Skeletal muscle satellite cell (primary cell): ENCODE measurements at regions not wholly inside any gene's neighbourhood (a gene's known extent, or its start where the extent isn't known, plus 50 kb on each side); places are given as distances from the start of the nearest gene placed in this dataset.

ENCODE experiments used
- H3K27me3 ChIP-seq: 2 replicates; pipeline ENCODE4 v1.7.0; 2013; ENCODE audit warnings: low read length; ENCODE audit not compliant: control insufficient read depth, insufficient read depth
- H3K36me3 ChIP-seq: 2 replicates; pipeline ENCODE4 v1.7.0; 2013; ENCODE audit warnings: mild to moderate bottlenecking, control low read depth, low read length; ENCODE audit not compliant: insufficient read depth
- H3K4me1 ChIP-seq: 2 replicates; pipeline ENCODE4 v1.7.0; 2013; ENCODE audit warnings: low read length; ENCODE audit not compliant: control insufficient read depth, insufficient read depth
- H3K4me2 ChIP-seq: 2 replicates; pipeline ENCODE4 v1.7.0; 2013; ENCODE audit warnings: mild to moderate bottlenecking, low read length
- H3K4me3 ChIP-seq: 2 replicates; pipeline ENCODE4 v1.7.0; 2013; ENCODE audit warnings: low read length
- H3K9ac ChIP-seq: 2 replicates; pipeline ENCODE4 v1.7.0; 2013; ENCODE audit warnings: mild to moderate bottlenecking, low read depth, low read length, moderate library complexity
- H3K9me3 ChIP-seq: replicated peaks from 2 replicates; pipeline ENCODE4 v1.7.0; 2013; ENCODE audit warnings: mild to moderate bottlenecking, control low read depth, low read length

- Histone ChIP-seq H3K9ac (no peak overlapping the region), H3K36me3 (no peaks in the 10 kb centered on the region), H3K4me1 (no peaks in the 10 kb centered on the region), H3K4me2 (no peak overlapping the region), H3K27me3 (peaks cover 46% of the 10 kb centered on the region), H3K4me3 (no peak overlapping the region), H3K9me3 (no peaks in the 10 kb centered on the region)
Measured at GRCh38 chr13:26836626-26837025, 76.0 kb upstream of the GPR12 start.

DNA sequence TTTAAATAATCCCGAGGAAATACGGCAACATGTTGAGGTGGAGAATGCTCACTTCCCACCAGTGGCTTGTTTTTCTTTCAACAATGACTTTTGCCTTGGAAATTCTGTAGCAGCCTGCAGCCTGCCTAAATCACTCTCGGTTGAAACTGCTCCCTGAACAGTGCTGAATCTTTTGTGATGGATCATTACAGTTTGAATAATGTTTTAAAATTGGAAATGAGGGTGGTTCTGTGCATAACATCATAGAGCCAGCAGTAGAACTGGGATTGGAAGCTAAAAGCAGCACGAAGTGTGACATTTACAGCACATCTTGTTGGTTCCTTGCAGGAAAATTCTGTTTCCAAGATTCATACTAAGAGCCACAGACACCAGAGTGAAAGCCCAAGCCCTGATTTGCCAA is 74.1 kb upstream of the GPR12 start:
- H3K9ac ChIP-seq, result no peak overlapping the region
- H3K4me1 ChIP-seq, result no peaks in the 10 kb centered on the region
- H3K36me3 ChIP-seq, result no peaks in the 10 kb centered on the region
- H3K4me2 ChIP-seq, result no peak overlapping the region
- no peak overlapping the region for H3K4me3 ChIP-seq
- no peaks in the 10 kb centered on the region for H3K9me3 ChIP-seq
- peaks cover 29% of the 10 kb centered on the region for H3K27me3 ChIP-seq

- no peaks in the 10 kb centered on the region for H3K9me3 ChIP-seq
- H3K36me3 ChIP-seq, result no peaks in the 10 kb centered on the region
- H3K4me2 ChIP-seq, result no peak overlapping the region
- peaks cover 2% of the 10 kb centered on the region for H3K27me3 ChIP-seq
- H3K9ac ChIP-seq, result no peak overlapping the region
- no peak overlapping the region for H3K4me3 ChIP-seq
- H3K4me1 ChIP-seq, result no peaks in the 10 kb centered on the region
Measured at GRCh38 chr13:26831336-26831908, 70.8 kb upstream of the GPR12 start.

DNA sequence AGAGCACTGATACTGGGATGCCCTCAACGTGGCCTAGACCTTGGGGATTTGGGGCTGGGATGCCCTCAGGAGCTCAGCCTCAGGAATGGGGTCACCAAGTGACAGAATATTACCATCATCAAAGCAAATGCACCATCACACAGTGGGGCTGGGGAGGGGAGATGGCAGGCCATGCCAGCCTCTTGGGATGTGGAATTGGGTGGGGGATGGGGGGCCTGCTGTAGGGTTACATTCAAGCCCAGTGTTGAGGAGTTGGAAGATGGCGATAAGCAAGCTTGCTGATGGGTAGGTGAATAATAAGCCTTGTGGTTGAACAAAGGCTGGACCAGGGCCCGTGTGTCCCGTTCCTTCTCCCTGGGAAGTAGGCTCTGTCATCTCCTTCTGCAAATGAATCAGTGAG is 69.1 kb upstream of the GPR12 start:
- H3K4me1 ChIP-seq, result no peaks in the 10 kb centered on the region
- no peaks in the 10 kb centered on the region for H3K36me3 ChIP-seq
- no peaks in the 10 kb centered on the region for H3K27me3 ChIP-seq
- no peaks in the 10 kb centered on the region for H3K9me3 ChIP-seq
- H3K4me2 ChIP-seq, result no peak overlapping the region
- no peak overlapping the region for H3K4me3 ChIP-seq
- no peak overlapping the region for H3K9ac ChIP-seq

- Histone ChIP-seq H3K4me1 (no peaks in the 10 kb centered on the region), H3K9me3 (no peaks in the 10 kb centered on the region), H3K36me3 (no peaks in the 10 kb centered on the region), H3K9ac (no peak overlapping the region), H3K4me2 (no peak overlapping the region), H3K27me3 (peaks cover 9% of the 10 kb centered on the region), H3K4me3 (no peak overlapping the region)
Measured at GRCh38 chr13:26824581-26824980, 64.0 kb upstream of the GPR12 start.

DNA sequence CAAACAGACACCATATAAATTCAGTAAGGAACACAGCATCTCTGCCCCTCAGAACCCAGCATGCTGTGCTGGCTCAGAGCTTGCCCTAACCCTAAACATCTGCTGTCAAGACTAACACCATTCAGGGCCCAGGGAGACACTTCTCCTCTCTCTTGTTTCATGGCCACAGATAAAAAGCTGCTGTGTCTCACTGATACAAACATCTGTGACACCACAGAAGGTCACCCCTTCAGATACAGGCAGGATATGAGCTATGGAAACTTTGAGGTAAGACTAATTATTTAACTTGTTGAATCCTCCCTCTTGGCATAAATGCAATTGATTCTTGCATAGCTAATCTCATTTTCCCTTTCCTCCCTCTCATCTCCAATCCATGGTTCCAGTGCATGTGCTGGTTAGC is 61.6 kb upstream of the GPR12 start:
- H3K4me2 ChIP-seq, result no peak overlapping the region
- no peak overlapping the region for H3K4me3 ChIP-seq
- H3K27me3 ChIP-seq, result peaks cover 13% of the 10 kb centered on the region
- H3K4me1 ChIP-seq, result no peaks in the 10 kb centered on the region
- no peak overlapping the region for H3K9ac ChIP-seq
- H3K36me3 ChIP-seq, result no peaks in the 10 kb centered on the region
- no peaks in the 10 kb centered on the region for H3K9me3 ChIP-seq

- H3K4me2 ChIP-seq, result no peak overlapping the region
- H3K9ac ChIP-seq, result no peak overlapping the region
- H3K4me3 ChIP-seq, result no peak overlapping the region
- H3K36me3 ChIP-seq, result no peaks in the 10 kb centered on the region
- peaks cover 13% of the 10 kb centered on the region for H3K27me3 ChIP-seq
- no peaks in the 10 kb centered on the region for H3K4me1 ChIP-seq
- no peaks in the 10 kb centered on the region for H3K9me3 ChIP-seq
Measured at GRCh38 chr13:26821672-26822071, 61.1 kb upstream of the GPR12 start.

DNA sequence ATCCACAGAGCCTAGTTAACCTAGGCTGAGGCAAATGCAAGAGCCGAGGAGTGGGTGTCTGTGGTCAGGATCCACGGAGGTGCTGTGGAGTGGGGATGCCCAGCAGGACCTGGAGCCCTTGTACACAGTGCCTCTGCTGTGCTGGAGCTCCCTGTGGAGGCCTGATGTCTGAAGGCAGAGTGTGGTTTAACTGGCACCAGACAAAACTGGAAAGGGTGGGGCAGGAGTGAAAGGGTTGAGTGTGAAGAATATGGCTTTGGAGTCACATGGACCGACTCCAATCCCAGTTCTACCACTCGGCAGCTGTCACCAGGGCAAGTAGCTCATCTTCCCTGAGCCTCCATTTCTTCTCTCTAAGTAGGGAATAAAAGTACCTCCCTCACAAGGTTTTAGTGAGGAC is 60.3 kb upstream of the GPR12 start:
- H3K4me1 ChIP-seq, result no peaks in the 10 kb centered on the region
- peaks cover 15% of the 10 kb centered on the region for H3K27me3 ChIP-seq
- H3K4me2 ChIP-seq, result no peak overlapping the region
- H3K9me3 ChIP-seq, result no peaks in the 10 kb centered on the region
- H3K36me3 ChIP-seq, result no peaks in the 10 kb centered on the region
- H3K9ac ChIP-seq, result no peak overlapping the region
- no peak overlapping the region for H3K4me3 ChIP-seq

GRCh38 chr13:26819046-26819445 is 58.5 kb upstream of the GPR12 start:
- H3K9ac ChIP-seq, result no peak overlapping the region
- H3K27me3 ChIP-seq, result peaks cover 15% of the 10 kb centered on the region
- no peaks in the 10 kb centered on the region for H3K4me1 ChIP-seq
- H3K4me3 ChIP-seq, result no peak overlapping the region
- H3K4me2 ChIP-seq, result no peak overlapping the region
- H3K9me3 ChIP-seq, result no peaks in the 10 kb centered on the region
- H3K36me3 ChIP-seq, result no peaks in the 10 kb centered on the region

GRCh38 chr13:26816881-26817280 is 56.3 kb upstream of the GPR12 start:
- no peak overlapping the region for H3K9ac ChIP-seq
- H3K4me2 ChIP-seq, result no peak overlapping the region
- no peak overlapping the region for H3K4me3 ChIP-seq
- H3K9me3 ChIP-seq, result no peaks in the 10 kb centered on the region
- no peaks in the 10 kb centered on the region for H3K4me1 ChIP-seq
- peaks cover 15% of the 10 kb centered on the region for H3K27me3 ChIP-seq
- no peaks in the 10 kb centered on the region for H3K36me3 ChIP-seq

- Histone ChIP-seq H3K9ac (no peak overlapping the region), H3K36me3 (no peaks in the 10 kb centered on the region), H3K4me1 (no peaks in the 10 kb centered on the region), H3K9me3 (no peaks in the 10 kb centered on the region), H3K27me3 (peaks cover 11% of the 10 kb centered on the region), H3K4me2 (no peak overlapping the region), H3K4me3 (no peak overlapping the region)
Measured at GRCh38 chr13:26813980-26814348, 53.4 kb upstream of the GPR12 start.

GRCh38 chr13:26813321-26813979 is 52.9 kb upstream of the GPR12 start:
- Histone ChIP-seq H3K4me2 (no peak overlapping the region), H3K27me3 (peaks cover 11% of the 10 kb centered on the region), H3K36me3 (no peaks in the 10 kb centered on the region), H3K9ac (no peak overlapping the region), H3K4me3 (no peak overlapping the region), H3K4me1 (no peaks in the 10 kb centered on the region), H3K9me3 (no peaks in the 10 kb centered on the region)
